GM21737 (cell line): ENCODE measurements at regions not wholly inside any gene's neighbourhood (a gene's known extent, or its start where the extent isn't known, plus 50 kb on each side); places are given as distances from the start of the nearest gene placed in this dataset.
"Not testable (repeated sequence)": the region's sequence is repeated elsewhere in the genome, so short reads cannot be mapped to it uniquely, and the experiment has no call there.

Experiments
- ATAC-seq: cut with Tn5 transposase; IDR thresholded peaks from one replicate; pipeline ENCODE4 v1.9.1; 2021; ENCODE audit warnings: mild to moderate bottlenecking, moderate library complexity; ENCODE audit not compliant: unreplicated experiment

DNA sequence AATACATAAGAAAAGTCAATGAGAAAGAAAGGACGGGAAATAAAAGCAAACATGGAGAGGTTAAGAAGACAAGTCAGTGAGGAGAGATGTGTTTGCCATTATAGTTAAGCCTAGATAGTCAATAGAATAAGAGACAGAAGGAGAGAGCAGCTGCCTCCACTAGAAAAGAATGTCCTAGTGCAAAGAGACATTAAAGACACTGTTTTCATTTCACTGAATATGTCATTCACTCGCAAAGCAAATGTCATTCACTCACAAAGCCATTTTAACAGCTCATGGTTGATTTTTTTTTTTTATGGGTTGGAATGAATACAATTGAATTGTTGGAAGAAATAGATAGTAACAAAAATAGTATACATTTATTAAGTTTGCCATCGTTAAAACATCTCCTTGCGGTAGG, 1007.6 kb downstream of the DNAJB9 start:
- ATAC-seq = no peak

DNA sequence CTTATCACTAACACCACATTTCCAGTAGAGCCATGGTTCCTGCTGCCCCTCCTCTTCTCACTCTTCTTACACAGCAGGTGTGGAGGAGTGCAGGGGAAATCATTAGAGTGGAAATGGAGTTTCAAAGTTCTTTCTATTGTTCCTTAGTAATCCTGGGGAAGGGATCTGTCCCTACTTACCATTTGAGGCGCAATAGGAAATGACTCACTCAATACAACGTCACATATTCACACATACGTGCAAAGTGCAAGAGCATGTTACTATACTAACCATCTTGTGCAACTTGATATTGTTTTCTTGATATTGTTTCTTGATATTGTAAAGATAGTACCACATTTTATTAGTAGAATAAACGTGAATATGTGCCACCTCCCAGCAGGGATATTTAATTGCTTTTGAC, 1010.2 kb downstream of the DNAJB9 start:
- no peak for ATAC-seq

DNA sequence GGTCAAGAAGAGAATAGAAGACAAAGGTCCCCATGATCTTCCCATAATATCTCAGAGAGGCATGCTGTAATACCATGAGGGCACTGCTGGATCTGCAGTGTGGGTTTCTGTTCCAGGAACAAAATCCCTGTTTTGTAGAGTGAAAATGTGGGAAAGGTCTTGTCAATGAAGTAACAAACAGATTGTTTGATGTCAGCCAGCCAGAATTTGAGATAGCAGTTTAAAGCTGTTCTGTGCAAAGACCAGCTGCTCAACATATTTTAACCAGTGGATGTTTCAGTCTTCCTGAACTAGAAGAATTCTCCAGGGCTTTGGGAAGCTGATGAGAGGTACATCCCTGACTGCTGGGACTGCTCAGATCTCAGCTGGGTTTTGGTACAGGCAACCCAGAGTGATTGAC, 1012.5 kb downstream of the DNAJB9 start:
- no peak for ATAC-seq

DNA sequence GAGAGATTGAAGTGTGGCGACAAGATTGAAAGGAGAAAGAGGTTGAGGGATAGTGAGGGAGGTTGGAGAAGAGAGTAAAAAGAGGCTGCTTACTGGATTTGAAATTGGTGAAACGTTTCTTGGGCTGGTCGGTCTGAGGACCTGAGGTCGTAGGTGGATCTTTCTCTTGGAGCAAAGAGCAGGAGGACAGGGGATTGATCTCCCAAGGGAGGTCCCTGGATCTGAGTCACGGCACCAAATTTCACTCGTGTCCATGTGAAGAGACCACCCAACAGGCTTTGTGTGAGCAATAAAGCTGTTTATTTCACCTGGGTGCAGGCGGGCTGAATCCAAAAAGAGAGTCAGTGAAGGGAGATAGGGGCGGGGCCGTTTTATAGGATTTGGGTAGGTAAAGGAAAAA, 1027.3 kb downstream of the DNAJB9 start:
- not testable (repeated sequence) for ATAC-seq

DNA sequence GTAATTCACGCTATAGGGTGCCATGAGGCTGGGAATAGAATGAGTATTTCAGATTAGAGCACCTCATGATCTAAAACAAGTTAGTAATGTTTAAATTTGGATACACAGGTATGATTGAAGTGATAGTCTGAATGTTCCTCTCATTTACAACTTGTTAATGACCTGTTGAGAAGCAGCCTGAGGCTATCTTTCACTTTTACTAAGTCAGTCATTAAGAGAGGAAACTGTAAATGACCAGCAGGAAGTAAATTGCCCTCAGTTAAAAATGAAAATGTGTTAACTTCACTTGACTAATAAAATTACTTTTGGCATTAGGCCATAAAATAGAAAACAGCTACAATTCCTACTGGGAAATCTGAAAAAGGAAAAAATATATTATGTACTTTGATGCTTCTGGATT, 1042.0 kb downstream of the DNAJB9 start:
- ATAC-seq = no peak

DNA sequence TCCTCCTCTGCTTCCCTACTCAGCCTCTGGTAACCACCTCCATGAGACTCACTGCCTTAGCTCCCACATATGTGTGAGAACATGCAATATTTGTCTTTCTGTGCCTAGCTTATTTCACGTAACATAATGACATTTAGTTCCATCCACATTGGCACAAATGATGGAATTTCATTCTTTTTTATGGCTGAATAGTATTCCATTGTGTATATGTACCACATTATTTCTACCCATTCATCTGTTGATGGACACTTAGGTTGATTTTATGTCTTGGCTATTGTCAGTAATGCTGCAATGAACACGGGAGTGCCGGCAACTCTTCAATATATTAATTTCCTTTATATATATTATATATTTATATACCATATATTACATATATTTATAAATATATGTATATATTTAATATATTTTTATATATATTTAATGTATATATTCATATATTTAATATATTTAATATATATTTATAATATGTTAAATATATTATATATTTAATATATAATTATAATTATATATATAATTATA, 1046.9 kb downstream of the DNAJB9 start:
- no peak for ATAC-seq

DNA sequence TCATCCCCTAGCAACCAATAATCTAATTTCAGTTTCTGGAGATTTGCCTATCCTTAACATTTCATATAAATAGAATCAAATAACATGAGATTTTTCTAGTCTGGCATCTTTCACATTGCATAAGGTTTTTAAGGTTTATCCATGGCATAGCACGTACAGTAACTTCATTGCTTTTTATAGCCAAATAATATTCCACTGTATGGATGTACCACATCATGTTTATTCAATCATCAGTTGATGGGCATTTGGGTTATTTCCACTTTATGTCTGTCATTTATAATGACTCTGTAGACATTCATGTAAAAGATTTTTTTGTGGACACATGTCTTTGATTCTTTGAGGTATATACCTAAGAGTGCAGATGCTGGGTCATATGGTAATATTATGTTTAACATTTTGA, 1052.6 kb downstream of the DNAJB9 start:
- no peak for ATAC-seq

DNA sequence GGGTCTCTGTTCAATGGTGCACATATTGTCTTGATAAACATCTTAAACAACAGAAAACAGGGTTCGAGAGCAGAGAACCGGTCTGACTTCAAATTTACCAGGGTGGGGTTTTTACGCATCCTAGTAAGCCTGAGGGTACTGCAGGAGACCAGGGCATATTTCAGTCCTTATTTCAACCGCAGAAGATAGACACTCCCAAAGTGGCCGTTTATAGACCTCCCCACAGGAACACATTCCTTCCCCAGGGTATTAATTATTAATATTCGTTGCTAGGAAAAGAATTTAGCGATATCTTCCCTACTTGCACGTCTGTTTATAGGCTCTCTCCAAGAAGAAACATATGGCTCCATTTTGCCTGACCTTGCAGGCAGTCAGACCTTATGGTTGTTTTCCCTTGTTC, 1063.2 kb downstream of the DNAJB9 start:
- ATAC-seq = not testable (repeated sequence)

DNA sequence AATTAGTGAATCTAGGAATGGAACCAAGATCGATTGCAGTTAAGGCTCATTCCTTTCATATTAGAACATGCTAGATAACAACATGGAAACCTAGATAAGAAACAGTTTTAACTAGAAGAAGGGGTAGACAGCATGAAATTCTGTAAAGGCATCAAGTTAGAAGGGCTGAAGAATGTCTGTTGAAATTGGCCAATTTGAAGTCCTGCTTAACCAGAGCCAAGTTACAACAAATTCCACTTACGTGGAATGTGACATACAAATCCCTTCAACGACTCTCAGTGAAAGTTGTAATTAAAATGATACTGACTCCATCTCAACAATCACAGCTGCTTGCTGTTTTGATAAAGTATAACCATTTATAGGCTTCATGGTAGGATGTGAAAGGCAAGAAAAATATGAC, 1065.7 kb downstream of the DNAJB9 start:
- ATAC-seq = no peak

DNA sequence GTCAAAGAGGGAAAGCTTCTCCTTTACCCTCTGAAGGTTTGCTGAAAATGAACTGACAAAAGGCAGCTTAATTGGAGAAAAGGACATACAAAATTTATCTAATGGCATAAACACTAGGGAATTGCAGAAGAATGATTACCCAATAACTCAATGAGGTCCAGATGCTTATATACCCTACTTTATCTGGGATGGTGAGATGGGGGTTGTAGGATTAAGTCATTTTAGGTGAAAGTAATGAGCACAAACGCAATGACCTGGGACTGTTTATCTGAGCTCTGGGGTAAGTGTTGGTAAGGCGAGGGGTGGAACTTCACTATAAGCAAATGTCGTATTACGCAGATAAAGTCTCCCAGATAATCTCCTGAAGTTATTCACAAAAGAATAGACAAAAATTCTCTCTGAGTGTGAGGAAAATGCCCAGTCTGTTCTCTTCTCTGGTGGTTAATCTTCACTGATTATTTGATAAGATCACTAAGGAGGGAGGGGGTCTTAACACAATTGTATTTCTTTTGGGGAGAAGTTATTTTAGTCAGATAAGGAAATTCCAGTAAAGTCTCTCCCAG, 1067.8 kb downstream of the DNAJB9 start:
- ATAC-seq = no peak

DNA sequence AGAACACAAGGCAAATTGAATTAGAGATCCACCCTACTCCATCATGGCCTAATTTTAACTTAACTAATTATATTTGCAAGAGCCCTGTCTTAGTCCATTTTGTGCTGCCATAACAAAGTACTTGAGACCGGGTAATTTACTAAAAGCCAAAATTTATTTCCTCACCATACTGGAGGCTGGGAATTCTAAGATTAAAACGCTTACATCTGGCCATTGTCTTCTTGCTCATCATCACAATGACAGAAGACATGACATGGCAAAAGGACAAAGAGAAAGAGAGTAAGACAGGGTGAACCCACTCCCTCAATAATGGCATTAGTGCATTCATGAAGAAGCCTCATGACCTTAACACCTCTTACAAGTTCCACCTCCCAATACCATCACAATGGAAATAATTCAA, 1068.6 kb downstream of the DNAJB9 start:
- no peak for ATAC-seq

DNA sequence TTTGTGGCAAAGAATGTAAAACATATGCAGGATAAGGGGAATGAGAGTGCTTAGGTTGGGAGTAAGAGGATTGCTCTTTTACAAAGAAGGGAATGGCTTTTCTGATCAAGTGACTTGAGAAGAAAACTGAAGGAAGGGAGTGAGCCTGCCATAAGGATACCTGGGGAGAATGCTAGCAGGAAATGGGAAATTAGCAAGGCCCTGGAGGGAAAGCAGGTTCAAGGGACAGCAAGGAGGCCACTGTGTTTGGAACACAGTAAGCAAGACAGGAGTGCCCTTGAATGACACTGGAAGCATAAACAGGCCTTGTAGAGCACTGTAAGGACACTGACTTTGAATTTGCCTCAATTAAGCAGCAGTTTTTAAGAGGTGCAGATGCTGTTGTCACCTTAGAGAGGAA, 1069.9 kb downstream of the DNAJB9 start:
- no peak for ATAC-seq

DNA sequence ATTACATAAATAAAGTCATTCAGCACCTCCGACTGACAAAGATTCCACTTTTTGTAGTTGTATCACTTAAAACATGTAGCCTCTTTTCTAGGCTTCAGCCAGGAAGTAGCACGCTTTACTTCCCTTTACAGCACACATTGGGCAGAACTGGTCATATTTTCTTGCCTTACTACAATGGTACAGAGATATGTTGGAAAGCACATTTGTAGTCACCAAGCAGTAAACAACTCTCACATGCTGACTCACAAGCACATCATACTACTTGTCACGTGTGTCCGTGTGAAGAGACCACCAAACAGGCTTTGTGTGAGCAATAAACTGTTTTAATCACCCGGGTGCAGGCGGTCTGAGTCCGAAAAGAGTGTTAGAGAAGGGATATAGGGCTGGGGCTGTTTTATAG, 1071.8 kb downstream of the DNAJB9 start:
- ATAC-seq = no peak

DNA sequence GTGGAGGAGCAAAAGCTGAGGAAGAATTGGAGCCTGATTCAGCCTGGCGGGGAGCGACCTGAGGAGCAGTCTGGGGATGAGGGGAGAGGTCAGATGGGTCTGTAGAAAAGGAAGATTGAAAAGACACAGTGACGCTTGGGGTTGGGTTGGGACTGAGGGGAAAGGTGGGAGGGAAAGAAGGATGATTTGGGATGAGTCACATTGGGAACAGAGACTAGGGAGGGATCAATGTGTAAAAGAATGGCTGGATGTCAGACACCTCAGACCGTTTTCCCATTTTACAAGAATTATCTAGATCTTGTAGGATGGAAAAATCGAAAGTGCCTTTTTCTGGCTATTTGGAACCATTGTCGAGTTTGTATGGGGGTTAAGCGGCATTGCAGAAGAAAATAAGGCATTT, 1076.5 kb downstream of the DNAJB9 start:
- ATAC-seq = no peak

DNA sequence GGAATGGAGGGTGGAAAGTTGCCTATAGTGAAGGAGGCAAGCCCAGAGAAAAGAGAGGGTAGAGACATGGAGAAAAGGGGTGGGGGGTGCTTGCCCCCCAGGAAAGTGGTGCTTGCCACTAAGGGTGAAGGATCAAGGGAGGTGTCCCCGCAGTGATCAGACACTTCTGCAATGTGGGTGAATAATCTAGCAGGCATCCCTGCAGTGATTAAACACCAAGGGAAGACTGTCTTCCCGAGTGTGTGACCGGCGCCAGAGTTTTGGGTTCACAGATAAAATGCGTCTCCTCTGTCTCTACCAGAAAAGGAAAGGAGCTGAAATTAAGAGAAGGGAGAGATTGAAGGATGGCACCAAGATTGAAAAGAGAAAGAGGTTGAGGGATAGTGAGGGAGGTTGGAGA, 1076.9 kb downstream of the DNAJB9 start:
- not testable (repeated sequence) for ATAC-seq

DNA sequence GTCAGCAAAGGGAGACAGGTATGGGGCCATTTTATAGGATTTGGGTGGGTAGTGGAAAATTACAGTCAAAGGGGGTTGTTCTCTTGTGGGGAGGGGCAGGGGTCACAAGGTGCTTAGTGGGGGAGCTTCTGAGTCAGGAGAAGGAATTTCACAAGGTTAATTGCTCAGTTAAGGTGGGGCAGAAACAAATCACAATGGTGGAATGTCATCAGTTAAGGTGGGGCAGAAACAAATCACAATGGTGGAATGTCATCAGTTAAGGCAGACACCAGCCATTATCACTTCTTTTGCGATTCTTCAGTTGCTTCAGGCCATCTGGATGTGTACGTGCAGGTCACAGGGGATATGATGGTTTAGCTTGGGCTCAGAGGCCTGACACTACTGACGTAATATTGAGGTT, 1077.6 kb downstream of the DNAJB9 start:
- ATAC-seq = not testable (repeated sequence)

DNA sequence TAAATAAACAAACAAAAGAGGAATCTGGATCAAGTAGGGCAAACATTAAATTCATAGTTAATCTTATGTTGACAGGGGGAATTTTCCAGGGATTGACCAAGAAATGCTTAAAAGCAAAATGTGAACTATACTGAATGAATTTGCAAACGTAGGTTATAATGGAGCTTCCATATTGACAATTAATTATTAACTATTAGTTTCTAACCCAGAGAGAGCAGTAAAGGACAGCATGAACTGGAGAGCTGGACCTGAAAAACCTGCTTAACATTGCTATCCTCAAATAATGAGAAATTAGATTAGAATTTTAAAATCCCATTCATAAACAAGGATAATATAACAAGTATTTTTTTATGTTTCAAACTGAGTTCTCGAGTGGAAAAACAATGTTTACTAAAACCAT, 1089.6 kb downstream of the DNAJB9 start:
- no peak for ATAC-seq

DNA sequence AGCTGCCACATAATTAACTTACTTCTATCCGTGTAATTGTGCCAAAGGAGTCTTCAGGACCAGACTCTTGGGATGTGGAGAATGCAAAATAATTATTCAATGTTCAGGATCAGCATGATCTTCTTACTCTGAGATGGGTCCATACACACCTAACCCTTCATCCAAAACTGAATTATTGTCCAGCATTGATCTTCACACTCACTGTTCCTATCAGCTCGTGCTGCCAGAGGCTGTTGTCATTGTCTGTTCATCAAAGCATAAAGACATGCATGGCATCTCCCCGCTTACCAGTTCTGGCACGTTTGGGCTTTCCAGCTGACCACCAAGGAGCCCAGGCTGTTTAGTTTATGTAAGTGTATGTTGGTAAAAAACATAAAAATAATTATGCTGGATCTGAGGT, 1090.7 kb downstream of the DNAJB9 start:
- no peak for ATAC-seq

DNA sequence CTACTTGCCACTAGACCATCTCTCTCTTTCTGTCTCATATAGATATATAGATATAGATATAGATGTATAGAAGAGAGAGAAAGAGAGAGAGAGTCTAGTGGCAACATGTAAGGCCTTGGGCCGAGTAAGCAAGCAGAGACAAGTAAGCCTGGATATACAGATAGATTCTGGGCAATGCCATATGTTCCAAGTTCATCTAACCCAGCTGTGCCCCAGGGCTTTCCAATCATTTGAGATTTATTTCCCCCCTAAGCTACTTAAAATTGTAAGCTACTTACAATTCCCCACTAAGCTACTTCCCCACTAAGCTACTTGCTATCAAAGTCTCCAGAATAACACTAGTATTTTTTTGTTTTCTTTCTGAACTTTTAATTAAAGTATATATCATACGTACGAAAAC, 1094.1 kb downstream of the DNAJB9 start:
- no peak for ATAC-seq

DNA sequence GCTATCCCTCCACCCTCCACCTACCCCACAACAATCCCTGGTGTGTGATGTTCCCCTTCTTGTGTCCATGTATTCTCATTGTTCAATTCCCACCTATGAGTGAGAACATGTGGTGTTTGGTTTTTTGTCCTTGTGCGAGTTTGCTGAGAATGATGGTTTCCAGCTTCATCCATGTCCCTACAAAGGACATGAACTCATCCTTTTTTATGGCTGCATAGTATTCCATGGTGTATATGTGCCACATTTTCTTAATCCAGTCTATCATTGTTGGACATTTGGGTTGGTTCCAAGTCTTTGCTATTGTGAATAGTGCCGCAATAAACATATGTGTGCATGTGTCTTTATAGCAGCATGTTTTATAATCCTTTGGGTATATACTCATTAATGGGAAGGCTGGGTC, 1117.6 kb downstream of the DNAJB9 start:
- not testable (repeated sequence) for ATAC-seq

DNA sequence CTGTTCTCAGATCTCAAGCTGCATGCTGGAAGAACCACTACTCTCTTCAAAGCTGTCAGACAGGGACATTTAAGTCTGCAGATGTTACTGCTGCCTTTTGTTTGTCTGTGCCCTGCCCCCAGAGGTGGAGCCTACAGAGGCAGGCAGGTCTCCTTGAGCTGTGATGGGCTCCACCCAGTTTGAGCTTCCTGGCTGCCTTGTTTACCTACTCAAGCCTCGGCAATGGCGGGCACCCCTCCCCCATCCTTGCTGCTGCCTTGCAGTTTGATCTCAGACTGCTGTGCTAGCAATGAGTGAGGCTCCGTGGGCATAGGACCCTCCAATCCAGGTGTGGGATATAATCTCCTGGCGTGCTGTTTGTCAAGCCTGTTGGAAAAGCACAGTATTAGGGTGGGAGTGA, 1122.9 kb downstream of the DNAJB9 start:
- not testable (repeated sequence) for ATAC-seq

DNA sequence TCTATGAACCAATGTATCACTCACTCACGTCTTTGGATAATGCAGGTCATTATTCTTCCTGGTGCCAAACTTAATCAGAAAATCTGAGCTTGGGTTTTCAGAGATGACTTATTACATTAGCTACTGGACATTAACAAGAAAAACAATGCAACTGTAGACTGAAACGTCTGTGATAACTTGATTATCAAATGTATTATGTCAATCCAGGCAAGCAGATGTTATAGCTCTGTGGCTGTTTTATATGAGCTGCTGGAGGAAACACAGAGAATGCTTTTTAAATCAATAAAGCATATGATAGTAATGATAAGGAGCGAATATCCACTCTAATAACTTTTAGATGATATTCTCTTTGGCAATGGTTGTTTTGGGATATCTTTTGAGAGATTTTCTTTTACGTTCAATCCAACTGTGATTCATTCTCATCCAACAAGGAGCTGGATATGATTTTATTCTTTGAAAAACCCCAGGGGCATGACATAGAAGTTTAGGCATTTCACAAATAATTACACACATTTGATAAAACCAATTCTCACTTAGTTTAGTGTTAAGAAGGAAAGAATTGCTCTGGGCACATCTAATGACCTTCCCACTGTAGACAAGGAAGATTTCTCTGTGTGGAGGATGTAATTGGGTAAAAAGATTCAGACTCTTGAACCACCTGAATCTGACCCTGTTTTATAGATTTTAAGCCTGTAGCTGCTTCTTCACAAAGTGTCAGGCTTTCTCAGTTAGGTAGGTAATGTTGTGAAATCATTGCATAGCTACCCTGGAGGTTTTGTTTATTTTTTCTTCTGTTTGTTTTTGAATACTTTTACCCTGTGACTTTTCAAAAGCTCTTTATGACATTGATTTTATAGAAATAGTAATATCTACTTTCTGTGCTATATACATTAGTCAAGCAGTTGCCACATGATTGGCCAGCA, 1124.7 kb downstream of the DNAJB9 start:
- no peak for ATAC-seq
